Upper lobe of left lung (tissue), 4 donors: ENCODE measurements at regions not wholly inside any gene's neighbourhood (a gene's known extent, or its start where the extent isn't known, plus 50 kb on each side); places are given as distances from the start of the nearest gene placed in this dataset.

Source experiments
- CTCF ChIP-seq, 6 experiments: fragments of 450-650 bp in 4 of 6; fragments of 200-600 bp in 2 of 6; sonication (generic) in 2 of 6; IDR thresholded peaks; one replicate each; pipeline ENCODE4 v1.5.1; 2016 to 2019; ENCODE audit warnings: antibody characterized with exemption in 6 of 6
- POLR2A ChIP-seq, 4 donors: fragments of 450-650 bp; IDR thresholded peaks; one replicate each; pipeline ENCODE4 v1.5.1; 2016 to 2017; ENCODE audit warnings: antibody characterized with exemption in 4 of 4, mild to moderate bottlenecking in 2 of 4
- POLR2AphosphoS5 ChIP-seq, 2 donors: sonication (generic); formaldehyde crosslinking; IDR thresholded peaks; one replicate each; pipeline ENCODE4 v1.5.1; 2017; ENCODE audit warnings: antibody characterized with exemption in 2 of 2

GRCh38 chr9:88791105-88791805, 200.0 kb upstream of the S1PR3 start:
- TF ChIP-seq CTCF (IDR thresholded peaks at IDR 0.05), result no peak
- no peak for TF ChIP-seq POLR2A (IDR thresholded peaks at IDR 0.05)
- peak in 1 of 2 donors; percentile 67 for TF ChIP-seq POLR2AphosphoS5 (IDR thresholded peaks at IDR 0.05)
